ENCODE measurements at regions not wholly inside any gene's neighbourhood (a gene's known extent, or its start where the extent isn't known, plus 50 kb on each side); places are given as distances from the start of the nearest gene placed in this dataset.
"Not testable (repeated sequence)": the region's sequence is repeated elsewhere in the genome, so short reads cannot be mapped to it uniquely, and the experiment has no call there.

DNA sequence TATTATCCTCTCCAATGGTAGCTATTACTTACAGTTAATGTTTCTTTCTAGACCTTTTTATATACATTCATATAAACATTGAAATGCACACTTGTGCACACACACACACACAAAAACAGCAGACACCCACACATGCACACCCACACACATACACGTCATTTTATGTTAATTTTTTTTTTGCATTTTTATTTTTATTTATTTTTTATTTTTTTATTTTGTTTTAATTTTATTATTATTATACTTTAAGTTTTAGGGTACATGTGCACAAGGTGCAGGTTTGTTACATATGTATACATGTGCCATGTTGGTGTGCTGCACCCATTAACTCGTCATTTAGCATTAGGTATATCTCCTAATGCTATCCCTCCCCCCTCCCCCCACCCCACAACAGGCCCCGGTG is 1839.1 kb downstream of the LRRC4C start:
- not testable (repeated sequence) for H3K27ac Mint-ChIP-seq; H3K4me3 Mint-ChIP-seq; H3K9me3 Mint-ChIP-seq; DNase-seq; H3K4me1 Mint-ChIP-seq; ATAC-seq (ENCODE audit: low read depth in 2 of 2); H3K27me3 Mint-ChIP-seq; H3K36me3 Mint-ChIP-seq

DNA sequence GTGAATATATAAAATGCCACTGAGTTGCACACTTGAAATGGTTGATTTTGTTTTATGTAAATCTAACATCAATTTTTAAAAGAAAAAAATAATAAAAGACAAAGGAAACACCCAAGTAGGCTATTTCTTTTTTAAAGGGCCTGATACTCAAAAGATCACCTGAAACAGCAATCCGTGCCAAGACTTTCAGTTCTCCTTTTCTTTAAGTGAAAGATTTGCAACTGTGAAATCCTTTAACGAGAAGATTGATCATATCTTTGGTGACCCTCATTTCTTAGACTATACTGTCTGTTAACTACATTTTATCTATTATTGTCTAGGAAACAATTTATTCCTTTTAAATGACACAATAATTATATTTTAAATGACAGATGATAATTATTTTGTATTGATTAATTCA is 1841.5 kb downstream of the LRRC4C start:
- H3K9me3 Mint-ChIP-seq: peaks cover 0 to 18% (median 5%) of the 10 kb centered on the region in 7 donors
- no peaks in the 10 kb centered on the region for H3K27me3 Mint-ChIP-seq
- no peak overlapping the region for H3K27ac Mint-ChIP-seq
- DNase-seq: no peak
- no peaks in the 10 kb centered on the region for H3K4me1 Mint-ChIP-seq
- no peaks in the 10 kb centered on the region for H3K36me3 Mint-ChIP-seq
- no peak for ATAC-seq (ENCODE audit: low read depth in 2 of 2)
- H3K4me3 Mint-ChIP-seq: no peak overlapping the region

DNA sequence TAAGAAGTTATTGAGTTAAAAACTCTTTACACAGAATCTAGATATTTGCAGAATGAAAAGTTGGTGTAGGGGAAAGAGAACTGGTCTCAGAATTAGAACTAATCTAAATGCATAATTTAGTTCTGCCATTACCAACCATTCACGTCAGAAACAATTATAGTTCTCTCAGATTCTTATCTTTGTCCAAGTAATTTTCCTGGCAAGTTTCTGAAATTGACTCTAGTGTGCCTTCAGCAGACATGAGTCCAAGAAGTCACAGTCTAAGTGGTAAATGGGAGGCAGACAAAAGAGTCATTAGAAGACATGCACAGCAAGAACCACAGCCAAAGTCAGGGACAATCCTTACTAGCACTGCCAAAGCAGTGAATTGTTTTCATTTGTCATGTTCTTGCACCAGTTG is 1870.1 kb downstream of the LRRC4C start:
- DNase-seq: no peak
- no peak for ATAC-seq (ENCODE audit: low read depth in 2 of 2)
- Mint-ChIP-seq H3K27ac (no peak overlapping the region), H3K27me3 (no peaks in the 10 kb centered on the region), H3K4me3 (no peak overlapping the region), H3K36me3 (no peaks in the 10 kb centered on the region), H3K9me3 (peaks cover 0 to 5% (median 0%) of the 10 kb centered on the region in 7 donors), H3K4me1 (no peaks in the 10 kb centered on the region)

DNA sequence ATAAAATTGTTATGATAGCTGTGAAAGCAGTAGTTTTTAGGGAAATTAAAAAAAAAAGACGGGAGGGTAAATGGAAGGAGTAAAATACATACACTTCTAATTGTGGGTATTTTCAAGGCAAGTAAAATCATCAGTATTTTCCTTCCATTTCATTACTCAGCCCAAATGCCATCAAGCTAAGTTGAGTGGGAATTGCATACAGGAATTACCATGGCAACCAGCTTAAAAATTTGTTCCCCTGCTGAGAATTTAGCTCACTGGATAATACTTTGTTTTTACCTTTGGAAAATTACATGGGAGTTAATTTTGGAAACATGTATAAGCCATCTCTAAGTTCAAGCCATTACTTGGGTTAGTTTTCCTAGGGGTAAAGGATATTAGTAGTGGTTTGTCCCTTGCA is 1873.4 kb downstream of the LRRC4C start:
- Mint-ChIP-seq H3K27me3 (no peaks in the 10 kb centered on the region), H3K27ac (no peak overlapping the region), H3K9me3 (peaks cover 0 to 13% (median 4%) of the 10 kb centered on the region in 7 donors), H3K4me3 (no peak overlapping the region), H3K36me3 (no peaks in the 10 kb centered on the region), H3K4me1 (no peaks in the 10 kb centered on the region)
- ATAC-seq (ENCODE audit: low read depth in 2 of 2) (no peak), DNase-seq (no peak)

GRCh38 chr11:39571081-39571480 is 1888.4 kb downstream of the LRRC4C start:
- no peak overlapping the region for H3K27ac Mint-ChIP-seq
- H3K4me3 Mint-ChIP-seq: no peak overlapping the region
- no peaks in the 10 kb centered on the region for H3K4me1 Mint-ChIP-seq
- H3K9me3 Mint-ChIP-seq: peaks cover 0 to 10% (median 5%) of the 10 kb centered on the region in 7 donors
- no peaks in the 10 kb centered on the region for H3K36me3 Mint-ChIP-seq
- ATAC-seq (ENCODE audit: low read depth in 2 of 2) (no peak), DNase-seq (no peak)
- no peaks in the 10 kb centered on the region for H3K27me3 Mint-ChIP-seq

DNA sequence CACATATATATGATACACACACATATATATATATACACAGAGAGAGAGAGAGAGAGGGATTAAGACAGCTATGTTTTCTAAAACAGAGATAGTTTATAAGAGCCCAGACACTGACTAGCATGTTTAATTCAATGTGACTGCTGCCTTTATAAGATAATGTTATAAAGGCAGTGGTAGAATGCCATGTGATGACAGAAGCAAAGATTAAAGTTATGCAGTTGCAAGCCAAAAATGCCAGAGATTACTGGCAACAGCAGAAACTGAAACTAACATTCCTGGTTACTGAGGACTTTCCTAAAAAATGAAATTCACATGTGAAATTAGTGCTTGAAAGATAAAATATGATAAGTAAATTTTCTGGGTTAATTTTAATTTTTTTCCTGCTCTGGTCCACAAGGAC is 1888.9 kb downstream of the LRRC4C start:
- ATAC-seq (ENCODE audit: low read depth in 2 of 2): no peak
- DNase-seq: no peak
- Mint-ChIP-seq H3K9me3 (peaks cover 0 to 15% (median 5%) of the 10 kb centered on the region in 7 donors), H3K4me3 (no peak overlapping the region), H3K27me3 (no peaks in the 10 kb centered on the region), H3K27ac (no peak overlapping the region), H3K4me1 (no peaks in the 10 kb centered on the region), H3K36me3 (no peaks in the 10 kb centered on the region)

DNA sequence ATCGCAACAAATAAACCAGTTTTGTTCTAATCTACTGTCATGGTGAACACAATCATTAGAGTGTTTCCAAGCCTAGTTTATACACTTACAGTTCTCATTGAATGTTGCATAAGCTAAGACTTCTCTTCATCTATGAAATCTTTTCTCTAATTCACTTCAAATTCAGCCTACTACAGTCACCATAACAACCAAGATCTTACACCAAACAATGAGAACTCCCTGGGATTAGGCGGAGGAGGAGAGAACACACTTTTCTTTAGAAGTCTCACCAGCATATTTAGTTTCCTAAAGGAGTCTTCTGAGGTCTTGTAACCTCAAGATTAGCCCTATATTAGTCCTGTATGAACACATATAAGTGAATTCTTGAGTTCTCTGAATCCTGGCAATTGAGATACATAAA is 1889.7 kb downstream of the LRRC4C start:
- H3K4me1 Mint-ChIP-seq: no peaks in the 10 kb centered on the region
- peaks cover 5 to 20% (median 5%) of the 10 kb centered on the region in 7 donors for H3K9me3 Mint-ChIP-seq
- ATAC-seq (ENCODE audit: low read depth in 2 of 2) (no peak), DNase-seq (no peak)
- H3K27ac Mint-ChIP-seq: no peak overlapping the region
- H3K4me3 Mint-ChIP-seq: no peak overlapping the region
- H3K36me3 Mint-ChIP-seq: no peaks in the 10 kb centered on the region
- no peaks in the 10 kb centered on the region for H3K27me3 Mint-ChIP-seq

DNA sequence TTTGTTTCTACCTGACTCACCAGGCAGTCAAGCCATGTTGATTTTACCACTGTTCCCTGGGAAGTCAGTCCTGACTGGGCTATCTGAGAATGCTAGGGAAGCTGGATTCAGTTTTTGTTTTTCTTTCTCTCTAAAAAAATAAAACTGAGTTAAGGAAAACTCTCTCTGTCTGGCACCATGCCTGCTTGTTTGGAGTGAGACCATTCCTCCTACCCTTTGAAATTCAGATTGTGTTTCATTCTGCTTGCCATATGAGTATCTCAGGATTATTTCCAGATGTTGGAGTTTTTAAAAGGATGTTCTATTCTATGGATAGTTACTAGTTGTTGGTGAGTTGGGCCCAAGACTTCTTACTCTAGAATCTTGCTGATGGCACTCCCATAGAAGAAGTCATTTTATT is 1917.0 kb downstream of the LRRC4C start:
- H3K9me3 Mint-ChIP-seq: peaks cover 3 to 19% (median 11%) of the 10 kb centered on the region in 7 donors
- H3K4me3 Mint-ChIP-seq: no peak overlapping the region
- H3K27me3 Mint-ChIP-seq: no peaks in the 10 kb centered on the region
- ATAC-seq (ENCODE audit: low read depth in 2 of 2): no peak
- no peak overlapping the region for H3K27ac Mint-ChIP-seq
- H3K4me1 Mint-ChIP-seq: no peaks in the 10 kb centered on the region
- H3K36me3 Mint-ChIP-seq: no peaks in the 10 kb centered on the region
- no peak for DNase-seq

DNA sequence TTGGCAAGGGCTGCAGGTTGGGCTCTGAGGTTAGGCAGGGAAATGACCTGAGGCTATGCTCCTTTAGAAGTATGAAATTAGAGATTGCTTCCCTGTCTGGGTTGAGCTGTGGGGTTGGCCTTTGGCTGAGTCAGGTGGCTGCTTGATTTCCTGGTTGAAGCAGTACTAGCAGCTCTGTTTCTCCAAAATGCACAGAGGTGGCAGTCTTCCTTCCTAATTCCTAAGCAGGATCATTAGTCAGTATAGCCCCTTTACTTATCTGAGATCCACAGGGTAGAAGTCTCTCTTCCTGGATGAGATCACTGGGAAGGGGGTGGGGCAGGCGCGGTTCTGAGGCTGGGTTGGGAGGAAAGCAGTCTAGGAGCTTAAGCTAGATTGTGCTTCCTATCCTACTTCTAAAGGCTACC is 1917.5 kb downstream of the LRRC4C start:
- DNase-seq (no peak), ATAC-seq (ENCODE audit: low read depth in 2 of 2) (no peak)
- Mint-ChIP-seq H3K27me3 (no peaks in the 10 kb centered on the region), H3K4me3 (no peak overlapping the region), H3K27ac (no peak overlapping the region), H3K4me1 (no peaks in the 10 kb centered on the region), H3K36me3 (no peaks in the 10 kb centered on the region), H3K9me3 (peaks cover 3 to 19% (median 15%) of the 10 kb centered on the region in 7 donors)

DNA sequence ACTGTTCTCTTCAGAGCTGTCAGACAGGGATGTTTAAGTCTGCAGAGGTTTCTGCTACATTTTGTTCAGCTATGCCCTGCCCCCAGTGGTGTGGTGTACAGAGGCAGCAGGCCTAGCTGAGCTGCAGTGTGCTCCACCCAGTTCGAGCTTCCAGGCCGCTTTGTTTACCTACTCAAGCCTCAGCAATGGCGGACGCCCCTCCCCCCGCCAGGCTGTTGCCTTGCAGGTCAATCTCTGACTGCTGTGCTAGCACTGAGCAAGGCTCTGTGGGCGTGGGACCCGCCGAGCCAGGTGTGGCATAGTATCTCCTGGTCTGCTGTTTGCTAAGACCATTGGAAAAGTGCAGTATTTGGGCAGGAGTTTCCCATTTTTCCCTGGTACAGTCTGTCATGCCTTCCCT is 1923.1 kb downstream of the LRRC4C start:
- H3K27me3 Mint-ChIP-seq; ATAC-seq (ENCODE audit: low read depth in 2 of 2); H3K4me3 Mint-ChIP-seq; H3K36me3 Mint-ChIP-seq; DNase-seq; H3K27ac Mint-ChIP-seq; H3K4me1 Mint-ChIP-seq: not testable (repeated sequence)
- H3K9me3 Mint-ChIP-seq: peaks cover 16 to 41% (median 20%) of the 10 kb centered on the region in 7 donors
